ENCODE measurements at regions not wholly inside any gene's neighbourhood (a gene's known extent, or its start where the extent isn't known, plus 50 kb on each side); places are given as distances from the start of the nearest gene placed in this dataset.

GRCh38 chr10:8288600-8288999 is 234.1 kb downstream of the GATA3 start (continued):
- TF ChIP-seq FOXA2 (IDR thresholded peaks at IDR 0.05) (no peak), FOXA1 (IDR thresholded peaks at IDR 0.05) (no peak), EGR1 (IDR thresholded peaks at IDR 0.05; ENCODE audit: low read depth in 2 of 2) (no peak)

DNA sequence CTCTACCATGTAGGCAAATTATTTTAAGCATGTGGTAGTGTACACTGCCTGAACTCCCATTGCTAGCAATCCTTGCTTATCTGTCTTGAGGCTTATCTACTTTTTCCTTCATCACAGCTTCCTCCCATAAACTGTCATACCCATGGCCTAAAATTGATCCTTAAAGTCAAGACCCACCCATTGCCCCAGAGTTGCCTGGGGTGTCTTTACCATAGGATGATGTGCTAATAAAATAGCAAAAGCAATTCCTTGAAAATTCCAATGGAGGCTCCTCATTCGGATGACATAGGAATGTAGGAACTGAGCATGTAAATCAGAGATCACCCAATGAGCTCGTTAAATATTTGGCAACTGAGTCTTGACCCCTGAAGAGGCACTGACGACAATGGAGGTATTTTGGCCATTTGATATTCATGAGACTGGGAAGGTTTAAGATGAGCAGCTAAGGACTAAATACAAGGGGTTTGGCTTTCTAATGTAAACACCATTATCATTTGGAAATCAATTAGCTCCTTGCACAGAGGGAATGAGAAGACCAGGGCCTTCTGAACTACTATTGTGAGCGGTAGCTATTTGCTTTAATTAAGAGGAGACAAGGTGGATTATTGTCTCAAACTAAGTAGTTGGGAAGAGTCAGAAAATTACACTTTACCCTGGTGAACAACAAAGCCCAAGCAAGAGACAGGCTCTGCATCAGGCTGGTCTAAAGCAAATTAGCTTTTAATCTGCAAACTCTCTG is 234.9 kb downstream of the GATA3 start:
- Histone ChIP-seq H3K27me3 (ENCODE audit: control insufficient read depth in 4 of 4, insufficient read depth in 4 of 4, low read length in 3 of 4) (peaks cover 0 to 5% (median 0%) of the 10 kb centered on the region in 4 donors), H3K9me3 (ENCODE audit: control insufficient read depth in 4 of 4, low read length in 3 of 4) (no peaks in the 10 kb centered on the region), H3K4me3 (ENCODE audit: low read depth in 1 of 3, low read length in 3 of 3) (no peak overlapping the region), H3K9ac (ENCODE audit: low read depth in 1 of 2, low read length in 2 of 2) (no peak overlapping the region), H3K27ac (ENCODE audit: low read depth in 1 of 2, low read length in 2 of 2) (no peak overlapping the region), H3K36me3 (ENCODE audit: control insufficient read depth in 4 of 4, insufficient read depth in 3 of 4, low read depth in 1 of 4, low read length in 3 of 4) (no peaks in the 10 kb centered on the region), H3K4me1 (ENCODE audit: control insufficient read depth in 4 of 4, insufficient read depth in 4 of 4, low read length in 3 of 4) (no peaks in the 10 kb centered on the region)
- WGBS = 41% methylated on average over 4 of the region's 4 CpGs
- no peak for DNase-seq (ENCODE audit: low spot score)
- TF ChIP-seq HNF4A (conservative IDR thresholded peaks at IDR 0.05) = no peak
- no peak for TF ChIP-seq RAD21 (IDR thresholded peaks at IDR 0.05)
- no peak for TF ChIP-seq YY1 (IDR thresholded peaks at IDR 0.05)
- TF ChIP-seq NR2F2 (IDR thresholded peaks at IDR 0.05) = no peak
- TF ChIP-seq, protein P1, sequence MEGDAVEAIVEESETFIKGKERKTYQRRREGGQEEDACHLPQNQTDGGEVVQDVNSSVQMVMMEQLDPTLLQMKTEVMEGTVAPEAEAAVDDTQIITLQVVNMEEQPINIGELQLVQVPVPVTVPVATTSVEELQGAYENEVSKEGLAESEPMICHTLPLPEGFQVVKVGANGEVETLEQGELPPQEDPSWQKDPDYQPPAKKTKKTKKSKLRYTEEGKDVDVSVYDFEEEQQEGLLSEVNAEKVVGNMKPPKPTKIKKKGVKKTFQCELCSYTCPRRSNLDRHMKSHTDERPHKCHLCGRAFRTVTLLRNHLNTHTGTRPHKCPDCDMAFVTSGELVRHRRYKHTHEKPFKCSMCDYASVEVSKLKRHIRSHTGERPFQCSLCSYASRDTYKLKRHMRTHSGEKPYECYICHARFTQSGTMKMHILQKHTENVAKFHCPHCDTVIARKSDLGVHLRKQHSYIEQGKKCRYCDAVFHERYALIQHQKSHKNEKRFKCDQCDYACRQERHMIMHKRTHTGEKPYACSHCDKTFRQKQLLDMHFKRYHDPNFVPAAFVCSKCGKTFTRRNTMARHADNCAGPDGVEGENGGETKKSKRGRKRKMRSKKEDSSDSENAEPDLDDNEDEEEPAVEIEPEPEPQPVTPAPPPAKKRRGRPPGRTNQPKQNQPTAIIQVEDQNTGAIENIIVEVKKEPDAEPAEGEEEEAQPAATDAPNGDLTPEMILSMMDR (IDR thresholded peaks at IDR 0.05; ENCODE audit: low read depth, low read length, missing input control) = no peak
- no peak for TF ChIP-seq HNF4G (IDR thresholded peaks at IDR 0.05)

DNA sequence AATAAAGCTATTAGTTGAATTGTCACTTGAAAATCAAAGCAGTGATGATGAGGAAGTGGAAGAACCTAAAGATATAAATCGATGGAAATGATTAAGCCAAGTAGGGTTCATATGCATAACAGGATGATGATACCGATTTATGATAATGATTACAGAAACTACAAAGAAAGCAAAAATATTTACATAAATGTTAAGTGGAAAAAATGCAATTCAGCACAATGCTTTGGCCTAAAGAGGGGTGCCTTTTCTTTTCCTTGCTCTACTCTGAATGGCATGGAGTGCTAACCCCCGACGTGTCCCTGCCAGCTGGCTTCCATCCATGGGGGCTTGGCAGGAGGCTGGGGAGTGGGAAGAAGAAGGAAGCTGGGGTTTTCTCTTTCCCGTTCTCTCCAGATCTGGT is 240.3 kb downstream of the GATA3 start:
- WGBS = 80% methylated on average over 5 of the region's 5 CpGs
- no peak overlapping the region for H3K27ac ChIP-seq (ENCODE audit: low read depth in 1 of 2, low read length in 2 of 2)
- H3K36me3 ChIP-seq (ENCODE audit: control insufficient read depth in 4 of 4, insufficient read depth in 3 of 4, low read depth in 1 of 4, low read length in 3 of 4) = no peaks in the 10 kb centered on the region
- no peak for DNase-seq (ENCODE audit: low spot score)
- TF ChIP-seq SP1 (IDR thresholded peaks at IDR 0.05) (no peak), GABPA (IDR thresholded peaks at IDR 0.05 in 1 of 2, conservative IDR thresholded peaks at IDR 0.05 in 1 of 2) (no peak), EGR1 (IDR thresholded peaks at IDR 0.05; ENCODE audit: low read depth in 2 of 2) (no peak), HNF4G (IDR thresholded peaks at IDR 0.05) (no peak)
- TF ChIP-seq, protein P2, sequence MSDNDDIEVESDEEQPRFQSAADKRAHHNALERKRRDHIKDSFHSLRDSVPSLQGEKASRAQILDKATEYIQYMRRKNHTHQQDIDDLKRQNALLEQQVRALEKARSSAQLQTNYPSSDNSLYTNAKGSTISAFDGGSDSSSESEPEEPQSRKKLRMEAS (IDR thresholded peaks at IDR 0.05) = no peak
- H3K9me3 ChIP-seq (ENCODE audit: control insufficient read depth in 4 of 4, low read length in 3 of 4) = peaks cover 0 to 1% (median 0%) of the 10 kb centered on the region in 4 donors
- H3K27me3 ChIP-seq (ENCODE audit: control insufficient read depth in 4 of 4, insufficient read depth in 4 of 4, low read length in 3 of 4) = peaks cover 0 to 9% (median 5%) of the 10 kb centered on the region in 4 donors
- H3K9ac ChIP-seq (ENCODE audit: low read depth in 1 of 2, low read length in 2 of 2) = no peak overlapping the region
- H3K4me1 ChIP-seq (ENCODE audit: control insufficient read depth in 4 of 4, insufficient read depth in 4 of 4, low read length in 3 of 4) = no peaks in the 10 kb centered on the region
- no peak overlapping the region for H3K4me3 ChIP-seq (ENCODE audit: low read depth in 1 of 3, low read length in 3 of 3)

DNA sequence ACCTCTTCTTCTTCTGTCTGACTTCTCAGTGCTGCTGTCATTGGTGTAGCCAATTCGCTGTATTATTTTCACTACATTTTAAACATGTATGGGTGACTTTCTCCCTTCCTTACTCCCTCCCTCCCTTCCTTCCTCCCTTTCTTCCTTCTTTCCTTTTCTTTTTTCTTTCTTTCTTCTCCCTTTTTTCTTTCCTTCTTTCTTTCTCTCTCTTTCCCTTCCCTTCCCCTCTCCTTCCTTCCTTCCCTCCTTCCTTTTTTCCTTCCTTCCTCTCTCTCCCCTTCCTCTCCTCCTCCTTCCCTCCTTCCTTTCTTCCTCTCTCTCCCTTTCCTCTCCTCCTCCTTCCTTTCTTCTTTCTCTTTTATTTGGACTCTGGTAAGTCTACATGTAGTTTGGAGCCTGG is 240.8 kb downstream of the GATA3 start:
- Histone ChIP-seq H3K9me3 (ENCODE audit: control insufficient read depth in 4 of 4, low read length in 3 of 4) (peaks cover 0 to 1% (median 0%) of the 10 kb centered on the region in 4 donors), H3K36me3 (ENCODE audit: control insufficient read depth in 4 of 4, insufficient read depth in 3 of 4, low read depth in 1 of 4, low read length in 3 of 4) (no peaks in the 10 kb centered on the region), H3K27me3 (ENCODE audit: control insufficient read depth in 4 of 4, insufficient read depth in 4 of 4, low read length in 3 of 4) (peaks cover 0 to 9% (median 5%) of the 10 kb centered on the region in 4 donors), H3K27ac (ENCODE audit: low read depth in 1 of 2, low read length in 2 of 2) (no peak overlapping the region), H3K4me3 (ENCODE audit: low read depth in 1 of 3, low read length in 3 of 3) (no peak overlapping the region), H3K9ac (ENCODE audit: low read depth in 1 of 2, low read length in 2 of 2) (no peak overlapping the region), H3K4me1 (ENCODE audit: control insufficient read depth in 4 of 4, insufficient read depth in 4 of 4, low read length in 3 of 4) (no peaks in the 10 kb centered on the region)
- WGBS = 93% methylated on average over 1 of the region's 1 CpG
- no peak for TF ChIP-seq HNF4A (conservative IDR thresholded peaks at IDR 0.05)
- DNase-seq (ENCODE audit: low spot score) = no peak
